Calu3 (cell line): ENCODE measurements at regions not wholly inside any gene's neighbourhood (a gene's known extent, or its start where the extent isn't known, plus 50 kb on each side); places are given as distances from the start of the nearest gene placed in this dataset.

Experiments used
- BruUV-seq: library from RNA; stranded (reverse); fragments of 400-500 nt; replicated peaks from 2 replicates; lab custom pipeline; 2021; lab: Mats Ljungman, UMichigan
- CTCF ChIA-PET: fragments of 300-600 bp; sonication (Branson Sonifier 250); formaldehyde crosslinking; loops from one replicate; lab custom pipeline; 2022; ENCODE audit warnings: antibody characterized with exemption; lab: Charles Lee
- DNase-seq: peaks from one replicate; pipeline ENCODE4 v3.0.0; 2022
- H3K27ac Mint-ChIP-seq: one replicate; pipeline ENCODE4 v1.8.0; 2022; ENCODE audit warnings: mixed read lengths; ENCODE audit not compliant: unreplicated experiment
- H3K27me3 Mint-ChIP-seq: one replicate; pipeline ENCODE4 v1.8.0; 2022; ENCODE audit warnings: mixed read lengths; ENCODE audit not compliant: unreplicated experiment
- H3K36me3 Mint-ChIP-seq: one replicate; pipeline ENCODE4 v1.8.0; 2022; ENCODE audit warnings: mild to moderate bottlenecking, moderate library complexity, mixed read lengths; ENCODE audit not compliant: insufficient read depth, unreplicated experiment
- H3K4me1 Mint-ChIP-seq: one replicate; pipeline ENCODE4 v1.8.0; 2022; ENCODE audit warnings: mild to moderate bottlenecking, low read depth, mixed read lengths; ENCODE audit not compliant: unreplicated experiment
- H3K4me3 Mint-ChIP-seq: one replicate; pipeline ENCODE4 v1.8.0; 2022; ENCODE audit warnings: mild to moderate bottlenecking, low read depth, moderate library complexity, mixed read lengths; ENCODE audit not compliant: unreplicated experiment
- H3K9me3 Mint-ChIP-seq: one replicate; pipeline ENCODE4 v1.8.0; 2022; ENCODE audit warnings: low read depth, mixed read lengths; ENCODE audit not compliant: unreplicated experiment
- CTCF ChIP-seq: fragments of 200-600 bp; IDR thresholded peaks from one replicate; pipeline ENCODE4 v1.8.0; 2022; ENCODE audit warnings: antibody characterized with exemption; ENCODE audit not compliant: unreplicated experiment
- intact Hi-C: fragments of 100-400 bp; cut with micrococcal nuclease; formaldehyde crosslinking; loops from one replicate; pipeline ENCODE4 v1.10.0; 2022; ENCODE audit not compliant: unreplicated experiment

- no peaks in the 10 kb centered on the region for H3K4me1 Mint-ChIP-seq
- CTCF ChIA-PET: interaction anchor here (0.6 kb wide), 1 partner anchor 942 kb away, joined by 5 read pairs; no protein-coding TSS in a partner anchor
Observed at GRCh38 chr2:74036010-74036409, 51.3 kb downstream of the TET3 start.

DNA sequence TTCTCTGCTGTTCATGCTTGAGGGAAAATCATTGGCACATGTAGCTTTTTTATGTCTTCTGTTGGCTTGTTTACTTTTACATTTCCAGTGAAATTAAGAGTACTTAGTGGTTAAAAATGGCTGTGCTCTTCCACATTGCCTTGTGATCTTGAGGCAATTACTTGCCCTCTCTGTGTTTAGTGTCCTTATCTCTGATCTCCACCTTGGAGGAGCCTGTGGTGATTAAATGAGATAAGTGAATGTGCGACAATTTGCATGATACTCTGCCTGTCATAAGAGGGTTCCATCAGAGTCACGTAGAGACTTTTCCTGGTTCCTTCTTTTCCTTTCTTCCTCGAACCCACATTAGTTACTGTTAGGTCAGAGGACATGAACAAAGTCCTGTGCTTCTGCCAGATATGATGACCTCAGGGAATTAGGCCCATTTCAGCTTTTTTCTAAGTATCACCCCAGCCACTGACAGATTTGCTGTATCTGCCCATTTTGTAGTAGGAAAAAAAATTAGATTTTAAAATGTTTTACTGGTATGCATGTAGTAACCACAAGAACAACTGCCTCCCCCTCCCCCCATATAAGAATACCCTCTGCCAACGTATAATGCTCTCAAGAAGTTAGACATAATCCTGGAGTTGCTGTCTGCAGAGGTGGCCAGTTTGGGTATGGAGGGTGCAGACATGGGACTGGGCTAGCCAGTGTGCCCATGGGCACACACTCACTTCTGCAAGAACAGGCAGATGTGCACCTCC lies 51.9 kb downstream of the TET3 start:
- DNase-seq: no peak
- Mint-ChIP-seq H3K4me3 (no peak overlapping the region), H3K4me1 (no peaks in the 10 kb centered on the region), H3K9me3 (no peaks in the 10 kb centered on the region), H3K27me3 (no peaks in the 10 kb centered on the region), H3K36me3 (no peaks in the 10 kb centered on the region), H3K27ac (no peak overlapping the region)
- TF ChIP-seq CTCF: no peak
- no TSS peak for BruUV-seq
- intact Hi-C loops: no loop called here
- CTCF ChIA-PET: no interaction called here

More at GRCh38 chr2:74036010-74036409, 51.3 kb downstream of the TET3 start:
- Mint-ChIP-seq H3K27me3 (no peaks in the 10 kb centered on the region), H3K9me3 (no peaks in the 10 kb centered on the region), H3K36me3 (no peaks in the 10 kb centered on the region), H3K27ac (no peak overlapping the region), H3K4me3 (no peak overlapping the region)
- BruUV-seq: no TSS peak
- intact Hi-C loops: no loop called here
- TF ChIP-seq CTCF: no peak
- no peak for DNase-seq

DNA sequence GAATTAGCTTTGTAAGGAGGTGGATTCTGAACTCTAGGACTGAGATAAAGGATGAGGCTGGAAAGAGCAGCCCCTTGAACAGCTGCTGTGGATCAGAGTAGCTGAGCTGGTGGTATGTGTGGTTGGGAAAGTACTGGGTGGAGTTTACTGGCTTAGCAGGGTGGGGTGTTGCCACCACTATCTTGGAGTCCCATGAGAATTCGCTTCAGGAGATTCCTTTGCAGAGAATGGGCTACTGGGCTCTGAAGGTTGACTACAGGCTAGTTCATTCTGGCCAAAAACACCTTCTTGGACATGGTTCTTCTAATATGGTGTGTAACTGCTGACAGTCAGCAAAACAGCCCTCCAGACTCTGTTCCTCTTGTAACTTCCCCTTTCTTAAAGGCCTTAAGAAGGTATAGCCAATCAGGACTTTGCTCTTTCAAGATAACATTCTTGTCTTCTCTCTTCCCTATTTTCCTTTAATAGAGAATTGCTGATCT lies 52.7 kb downstream of the TET3 start:
- no peak for DNase-seq
- CTCF ChIA-PET: no interaction called here
- no peak overlapping the region for H3K4me3 Mint-ChIP-seq
- no TSS peak for BruUV-seq
- H3K27me3 Mint-ChIP-seq: no peaks in the 10 kb centered on the region
- no peaks in the 10 kb centered on the region for H3K9me3 Mint-ChIP-seq
- no peak for TF ChIP-seq CTCF
- intact Hi-C loops: no loop called here
- no peaks in the 10 kb centered on the region for H3K4me1 Mint-ChIP-seq
- no peak overlapping the region for H3K27ac Mint-ChIP-seq
- H3K36me3 Mint-ChIP-seq: no peaks in the 10 kb centered on the region

GRCh38 chr2:74039611-74040010 lies 54.9 kb downstream of the TET3 start:
- H3K27me3 Mint-ChIP-seq: no peaks in the 10 kb centered on the region
- no peaks in the 10 kb centered on the region for H3K4me1 Mint-ChIP-seq
- CTCF ChIA-PET: no interaction called here
- no peak overlapping the region for H3K27ac Mint-ChIP-seq
- no peaks in the 10 kb centered on the region for H3K36me3 Mint-ChIP-seq
- no peaks in the 10 kb centered on the region for H3K9me3 Mint-ChIP-seq
- no peak for DNase-seq
- intact Hi-C loops: no loop called here
- H3K4me3 Mint-ChIP-seq: no peak overlapping the region
- no peak for TF ChIP-seq CTCF
- no TSS peak for BruUV-seq
